ENCODE measurements at regions not wholly inside any gene's neighbourhood (a gene's known extent, or its start where the extent isn't known, plus 50 kb on each side); places are given as distances from the start of the nearest gene placed in this dataset.

DNA sequence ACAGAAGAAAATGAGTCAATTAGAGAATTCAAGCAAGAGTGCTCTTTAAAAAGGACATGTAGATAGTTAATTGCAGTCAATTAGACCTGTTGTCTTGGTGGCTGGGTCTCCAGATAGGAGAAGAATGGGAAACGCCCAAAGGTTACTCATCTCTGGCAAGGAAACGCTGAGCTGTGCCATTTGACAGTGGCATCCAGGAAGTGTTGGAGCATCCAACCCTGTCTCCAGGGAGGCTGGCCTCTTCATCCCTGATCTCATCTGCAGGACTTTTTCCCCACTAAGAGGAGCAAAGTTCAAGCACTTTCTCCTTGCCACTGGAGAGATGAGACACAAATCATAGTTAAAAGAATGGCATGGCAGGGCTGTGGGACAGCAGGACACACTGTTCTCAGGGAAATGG lies 111.7 kb upstream of the MSX2 start:
- Histone ChIP-seq H3K27me3 (replicated peaks in 1 of 4; ENCODE audit: control insufficient read depth in 3 of 4, extremely low read depth in 1 of 4, insufficient read depth in 3 of 4, low read length in 3 of 4) (no peaks in the 10 kb centered on the region), H4K20me1 (replicated peaks in 1 of 2; ENCODE audit: control insufficient read depth in 1 of 2, insufficient read depth in 2 of 2, low read length in 2 of 2) (no peaks in the 10 kb centered on the region), H2AK5ac (ENCODE audit: low read depth, low read length) (no peak overlapping the region), H3K79me2 (ENCODE audit: control insufficient read depth in 1 of 2, insufficient read depth in 2 of 2, low read length in 2 of 2) (no peaks in the 10 kb centered on the region), H3K27ac (ENCODE audit: low read depth, low read length) (no peak overlapping the region), H3K23me2 (ENCODE audit: low read depth, low read length) (no peaks in the 10 kb centered on the region; the same call in 1 of the 2 replicates), H2BK5ac (ENCODE audit: low read depth, low read length) (no peak overlapping the region), H2BK20ac (ENCODE audit: low read length) (no peak overlapping the region), H3K79me1 (ENCODE audit: low read depth, low read length) (no peaks in the 10 kb centered on the region), H2AFZ (ENCODE audit: low read length) (no peak overlapping the region), H3K4me1 (replicated peaks in 1 of 4; ENCODE audit: control insufficient read depth in 3 of 4, insufficient read depth in 4 of 4, low read length in 3 of 4) (no peaks in the 10 kb centered on the region), H2BK120ac (replicated peaks; ENCODE audit: low read depth, low read length) (no peak overlapping the region), H4K91ac (replicated peaks; ENCODE audit: insufficient read length, low read length) (no peak overlapping the region), H3K4me3 (ENCODE audit: extremely low read depth in 1 of 4, insufficient read depth in 2 of 4, low read depth in 3 of 4, low read length in 4 of 4) (no peak overlapping the region), H3K36me3 (ENCODE audit: control insufficient read depth in 2 of 4, insufficient read depth in 4 of 4, low read length in 3 of 4) (no peaks in the 10 kb centered on the region), H3K23ac (ENCODE audit: insufficient read length) (no peak overlapping the region), H4K5ac (ENCODE audit: insufficient read length, low read depth, low read length) (no peak overlapping the region), H3K18ac (ENCODE audit: extremely low read depth, low read length) (no peak overlapping the region), H3K4ac (replicated peaks; ENCODE audit: insufficient read length, low read depth, low read length) (no peak overlapping the region), H4K8ac (ENCODE audit: extremely low read depth, insufficient read depth, low read length) (no peak overlapping the region), H3K9ac (replicated peaks in 1 of 4; ENCODE audit: extremely low read depth in 1 of 4, low read depth in 3 of 4, low read length in 3 of 4) (no peak overlapping the region), H3K56ac (replicated peaks; ENCODE audit: insufficient read length, low read depth, low read length) (no peak overlapping the region), H3K4me2 (ENCODE audit: insufficient read depth in 1 of 2, low read depth in 2 of 2, low read length in 2 of 2) (no peak overlapping the region), H3K9me3 (ENCODE audit: insufficient read depth in 2 of 2, low read depth in 1 of 2, low read length in 1 of 2) (0 out of 4 replicates have a peak, but pooled peaks cover 0 to 7% of the 10 kb centered on the region in 2 experiments), H3K14ac (ENCODE audit: insufficient read length) (no peak overlapping the region), H2BK12ac (ENCODE audit: low read depth, low read length) (no peak overlapping the region), H2BK15ac (ENCODE audit: low read length) (no peak overlapping the region)
- 85% methylated on average over 2 of the region's 2 CpGs; no CpG with 5 or more reads in 1 of the 2 experiments for WGBS, 2 experiments (ENCODE audit: extremely low coverage in 1 of 2, insufficient coverage in 1 of 2, insufficient read length in 1 of 2, insufficient replicate concordance in 2 of 2, low coverage in 1 of 2, low lambda C conversion rate in 2 of 2, missing lambda C conversion rate in 1 of 2)
- DNase-seq (ENCODE audit: low read depth in 1 of 2, low spot score in 2 of 2) = no peak
- FAIRE-seq = no peak
- POLR2A ChIA-PET (ENCODE audit: partially characterized antibody) = no interaction called here
- no peak for TF ChIP-seq JUN (IDR thresholded peaks at IDR 0.05; ENCODE audit: low read depth, low read length)
- TF ChIP-seq KDM4A (IDR thresholded peaks at IDR 0.05; ENCODE audit: low read depth, low read length, severe bottlenecking) = no peak
- no peak for TF ChIP-seq EP300 (IDR thresholded peaks at IDR 0.05; ENCODE audit: borderline replicate concordance in 1 of 2, low read depth in 2 of 2, low read length in 2 of 2)
- TF ChIP-seq, protein P1, sequence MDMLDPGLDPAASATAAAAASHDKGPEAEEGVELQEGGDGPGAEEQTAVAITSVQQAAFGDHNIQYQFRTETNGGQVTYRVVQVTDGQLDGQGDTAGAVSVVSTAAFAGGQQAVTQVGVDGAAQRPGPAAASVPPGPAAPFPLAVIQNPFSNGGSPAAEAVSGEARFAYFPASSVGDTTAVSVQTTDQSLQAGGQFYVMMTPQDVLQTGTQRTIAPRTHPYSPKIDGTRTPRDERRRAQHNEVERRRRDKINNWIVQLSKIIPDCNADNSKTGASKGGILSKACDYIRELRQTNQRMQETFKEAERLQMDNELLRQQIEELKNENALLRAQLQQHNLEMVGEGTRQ (IDR thresholded peaks at IDR 0.05; ENCODE audit: low read length) = no peak
- TF ChIP-seq SUZ12 (IDR thresholded peaks at IDR 0.05; ENCODE audit: low read length) = no peak
- no peak for TF ChIP-seq CBX5 (IDR thresholded peaks at IDR 0.05; ENCODE audit: low read depth, low read length)
- TF ChIP-seq CREB1 (IDR thresholded peaks at IDR 0.05) = no peak
- no peak for TF ChIP-seq SIN3A (conservative IDR thresholded peaks at IDR 0.05 in 1 of 2, IDR thresholded peaks at IDR 0.05 in 1 of 2; ENCODE audit: low read depth in 1 of 2, low read length in 2 of 2)
- TF ChIP-seq SAP30 (IDR thresholded peaks at IDR 0.05; ENCODE audit: insufficient read depth, insufficient replicate concordance, low read length) = no peak
- TF ChIP-seq SIX5 (IDR thresholded peaks at IDR 0.05; ENCODE audit: low read depth, low read length) = no peak
- no peak for TF ChIP-seq FOSL1 (IDR thresholded peaks at IDR 0.05; ENCODE audit: insufficient read depth, low read depth, low read length)
- CTCF ChIA-PET (ENCODE audit: partially characterized antibody) = interaction anchor here (0.8 kb wide), 1 partner anchor 193 kb away, joined by 3 read pairs; no protein-coding TSS in a partner anchor
